ENCODE measurements at regions not wholly inside any gene's neighbourhood (a gene's known extent, or its start where the extent isn't known, plus 50 kb on each side); places are given as distances from the start of the nearest gene placed in this dataset.

- Histone ChIP-seq H3K4me3 (ENCODE audit: low read depth, low read length) (no peak overlapping the region), H3K27me3 (ENCODE audit: control insufficient read depth, insufficient read depth, low read length) (no peaks in the 10 kb centered on the region), H3K36me3 (ENCODE audit: control insufficient read depth, insufficient read depth, low read length) (no peaks in the 10 kb centered on the region)
- TF ChIP-seq, protein P1, sequence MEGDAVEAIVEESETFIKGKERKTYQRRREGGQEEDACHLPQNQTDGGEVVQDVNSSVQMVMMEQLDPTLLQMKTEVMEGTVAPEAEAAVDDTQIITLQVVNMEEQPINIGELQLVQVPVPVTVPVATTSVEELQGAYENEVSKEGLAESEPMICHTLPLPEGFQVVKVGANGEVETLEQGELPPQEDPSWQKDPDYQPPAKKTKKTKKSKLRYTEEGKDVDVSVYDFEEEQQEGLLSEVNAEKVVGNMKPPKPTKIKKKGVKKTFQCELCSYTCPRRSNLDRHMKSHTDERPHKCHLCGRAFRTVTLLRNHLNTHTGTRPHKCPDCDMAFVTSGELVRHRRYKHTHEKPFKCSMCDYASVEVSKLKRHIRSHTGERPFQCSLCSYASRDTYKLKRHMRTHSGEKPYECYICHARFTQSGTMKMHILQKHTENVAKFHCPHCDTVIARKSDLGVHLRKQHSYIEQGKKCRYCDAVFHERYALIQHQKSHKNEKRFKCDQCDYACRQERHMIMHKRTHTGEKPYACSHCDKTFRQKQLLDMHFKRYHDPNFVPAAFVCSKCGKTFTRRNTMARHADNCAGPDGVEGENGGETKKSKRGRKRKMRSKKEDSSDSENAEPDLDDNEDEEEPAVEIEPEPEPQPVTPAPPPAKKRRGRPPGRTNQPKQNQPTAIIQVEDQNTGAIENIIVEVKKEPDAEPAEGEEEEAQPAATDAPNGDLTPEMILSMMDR (IDR thresholded peaks at IDR 0.05; ENCODE audit: insufficient read depth, low read length, poor library complexity, severe bottlenecking), result no peak
- peak; percentile 14 for DNase-seq (ENCODE audit: low read depth)
Observed at GRCh38 chr20:8073024-8073832, 53.7 kb upstream of the TMX4 start.

- DNase-seq (ENCODE audit: low read depth), result no peak
- no peaks in the 10 kb centered on the region for H3K27me3 ChIP-seq (ENCODE audit: control insufficient read depth, insufficient read depth, low read length)
- no peaks in the 10 kb centered on the region for H3K36me3 ChIP-seq (ENCODE audit: control insufficient read depth, insufficient read depth, low read length)
- TF ChIP-seq, protein P1 (IDR thresholded peaks at IDR 0.05; ENCODE audit: insufficient read depth, low read length, poor library complexity, severe bottlenecking), result no peak
- H3K4me3 ChIP-seq (ENCODE audit: low read depth, low read length), result no peak overlapping the region
Observed at GRCh38 chr20:8074931-8075330, 55.4 kb upstream of the TMX4 start.

- TF ChIP-seq, protein P1 (IDR thresholded peaks at IDR 0.05; ENCODE audit: insufficient read depth, low read length, poor library complexity, severe bottlenecking), result no peak
Observed at GRCh38 chr20:8076306-8077136, 55.5 kb upstream of the PLCB1 start.

DNA sequence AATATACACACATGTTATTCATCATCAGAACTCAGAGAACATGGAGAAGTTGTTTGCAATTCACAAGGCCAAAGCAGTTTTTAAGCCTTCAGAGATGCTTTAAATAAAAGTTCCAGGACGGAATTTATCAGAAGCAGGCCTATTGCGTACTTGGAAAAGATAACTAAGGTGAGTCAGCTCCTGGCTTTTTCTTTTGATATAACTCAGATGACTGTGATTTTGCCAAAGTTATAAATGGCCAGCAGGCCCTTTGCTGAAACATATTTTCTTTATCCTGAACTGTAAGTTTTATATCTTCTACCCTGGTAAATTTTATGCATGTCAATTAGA, 55.0 kb upstream of the PLCB1 start:
- Histone ChIP-seq H3K27me3 (ENCODE audit: control insufficient read depth, insufficient read depth, low read length) (no peaks in the 10 kb centered on the region), H3K36me3 (ENCODE audit: control insufficient read depth, insufficient read depth, low read length) (no peaks in the 10 kb centered on the region), H3K4me3 (ENCODE audit: low read depth, low read length) (no peak overlapping the region)
- DNase-seq (ENCODE audit: low read depth), result no peak
- TF ChIP-seq, protein P1 (IDR thresholded peaks at IDR 0.05; ENCODE audit: insufficient read depth, low read length, poor library complexity, severe bottlenecking), result no peak

More at GRCh38 chr20:8076306-8077136, 55.5 kb upstream of the PLCB1 start:
- Histone ChIP-seq H3K4me3 (ENCODE audit: low read depth, low read length) (no peak overlapping the region), H3K27me3 (ENCODE audit: control insufficient read depth, insufficient read depth, low read length) (no peaks in the 10 kb centered on the region), H3K36me3 (ENCODE audit: control insufficient read depth, insufficient read depth, low read length) (no peaks in the 10 kb centered on the region)
- no peak for DNase-seq (ENCODE audit: low read depth)

DNA sequence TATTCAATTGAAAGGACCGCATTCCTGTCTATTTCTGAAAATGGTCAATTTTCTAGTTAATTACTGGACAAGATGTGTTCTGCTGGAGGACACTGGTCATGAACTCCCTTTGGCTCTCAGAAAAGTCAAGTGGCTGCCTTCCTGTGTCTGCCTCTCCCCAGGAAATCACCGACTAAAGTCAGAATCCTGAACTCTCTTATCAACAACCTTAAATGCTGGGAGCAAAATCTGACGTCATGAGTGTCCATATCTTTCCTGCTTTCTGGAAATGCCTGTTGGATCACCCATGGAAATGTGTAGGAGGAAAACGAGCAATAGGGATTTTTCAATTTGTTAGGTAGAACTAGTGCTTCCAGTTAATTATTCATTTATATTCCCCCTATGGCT, 53.5 kb upstream of the PLCB1 start:
- Histone ChIP-seq H3K4me3 (ENCODE audit: low read depth, low read length) (no peak overlapping the region), H3K36me3 (ENCODE audit: control insufficient read depth, insufficient read depth, low read length) (no peaks in the 10 kb centered on the region), H3K27me3 (ENCODE audit: control insufficient read depth, insufficient read depth, low read length) (no peaks in the 10 kb centered on the region)
- TF ChIP-seq, protein P1 (IDR thresholded peaks at IDR 0.05; ENCODE audit: insufficient read depth, low read length, poor library complexity, severe bottlenecking), result no peak
- DNase-seq (ENCODE audit: low read depth), result no peak

Measured in kidney epithelial cell (primary cell).